GM18868 (cell line): ENCODE measurements at regions not wholly inside any gene's neighbourhood (a gene's known extent, or its start where the extent isn't known, plus 50 kb on each side); places are given as distances from the start of the nearest gene placed in this dataset.
A peak's percentile ranks its signal among the peaks of the same experiment; 100 is the strongest.
"Not testable (repeated sequence)": the region's sequence is repeated elsewhere in the genome, so short reads cannot be mapped to it uniquely, and the experiment has no call there.

ENCODE experiments used
- ATAC-seq: cut with Tn5 transposase; IDR thresholded peaks from one replicate; pipeline ENCODE4 v1.9.1; 2021; ENCODE audit warnings: mild to moderate bottlenecking, moderate library complexity; ENCODE audit not compliant: unreplicated experiment

- not testable (repeated sequence) for ATAC-seq
These were observed 115.7 kb upstream of the AKAP13 start for GRCh38 chr15:85264614-85265190.

GRCh38 chr15:85267158-85267857, 113.1 kb upstream of the AKAP13 start:
- not testable (repeated sequence) for ATAC-seq

GRCh38 chr15:85274315-85275050, 105.9 kb upstream of the AKAP13 start:
- ATAC-seq: no peak

GRCh38 chr15:85276508-85276907, 103.9 kb upstream of the AKAP13 start:
- ATAC-seq: no peak

GRCh38 chr15:85276921-85277320, 103.5 kb upstream of the AKAP13 start:
- ATAC-seq: no peak

GRCh38 chr15:85277847-85278370, 102.5 kb upstream of the AKAP13 start:
- ATAC-seq: no peak

- no peak for ATAC-seq
These were observed 100.2 kb upstream of the AKAP13 start for GRCh38 chr15:85280203-85280602.

- ATAC-seq: no peak
These were observed 99.0 kb upstream of the AKAP13 start for GRCh38 chr15:85281293-85281882.

- ATAC-seq: no peak
These were observed 97.8 kb upstream of the AKAP13 start for GRCh38 chr15:85282504-85283115.

GRCh38 chr15:85283815-85284214, 96.6 kb upstream of the AKAP13 start:
- ATAC-seq: peak; percentile 91

- peak; percentile 54 for ATAC-seq
These were observed 95.9 kb upstream of the AKAP13 start for GRCh38 chr15:85284497-85284896.

GRCh38 chr15:85289677-85290365, 90.6 kb upstream of the AKAP13 start:
- no peak for ATAC-seq

GRCh38 chr15:85292583-85292982, 87.8 kb upstream of the AKAP13 start:
- ATAC-seq: not testable (repeated sequence)

GRCh38 chr15:85296615-85297402, 83.6 kb upstream of the AKAP13 start:
- ATAC-seq: peak; percentile 95

GRCh38 chr15:85297537-85297936, 82.9 kb upstream of the AKAP13 start:
- ATAC-seq: no peak

- ATAC-seq: no peak
These were observed 82.0 kb upstream of the AKAP13 start for GRCh38 chr15:85298366-85298765.

- ATAC-seq: no peak
These were observed 81.5 kb upstream of the AKAP13 start for GRCh38 chr15:85298941-85299340.

GRCh38 chr15:85302271-85302670, 78.1 kb upstream of the AKAP13 start:
- no peak for ATAC-seq

GRCh38 chr15:85305050-85305449, 75.4 kb upstream of the AKAP13 start:
- ATAC-seq: no peak
